Germinal center (tissue), 1 donor: ENCODE measurements at regions not wholly inside any gene's neighbourhood (a gene's known extent, or its start where the extent isn't known, plus 50 kb on each side); places are given as distances from the start of the nearest gene placed in this dataset.

Experiments used
- DNase-seq: peaks from one replicate; pipeline ENCODE4 v3.0.0; 2012; ENCODE audit warnings: mixed read lengths, low spot score

- DNase-seq, result no peak
These were observed 139.0 kb upstream of the KCNMB2 start for GRCh38 chr3:178397202-178397601.

DNA sequence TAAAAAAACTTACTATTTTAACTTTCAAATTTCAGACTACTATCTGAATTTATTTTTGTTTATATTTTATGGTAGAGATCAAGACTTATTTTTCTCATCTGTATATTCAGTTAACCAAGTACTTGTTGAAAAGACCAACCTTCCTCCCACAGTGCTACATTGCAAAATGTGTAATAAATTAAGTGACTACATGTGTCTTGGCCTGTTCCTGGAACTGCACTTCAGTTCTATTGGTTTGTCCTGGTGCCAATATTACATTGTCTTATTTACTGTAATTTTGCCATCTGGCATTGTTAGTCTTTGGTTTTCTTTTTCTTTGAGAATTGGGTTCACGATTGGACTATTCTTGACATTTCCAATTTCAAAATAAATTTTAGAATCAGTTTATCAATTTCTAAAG, 138.4 kb upstream of the KCNMB2 start:
- no peak for DNase-seq

GRCh38 chr3:178404961-178405360, 131.3 kb upstream of the KCNMB2 start:
- no peak for DNase-seq

- DNase-seq, result no peak
These were observed 130.7 kb upstream of the KCNMB2 start for GRCh38 chr3:178405531-178405930.

DNA sequence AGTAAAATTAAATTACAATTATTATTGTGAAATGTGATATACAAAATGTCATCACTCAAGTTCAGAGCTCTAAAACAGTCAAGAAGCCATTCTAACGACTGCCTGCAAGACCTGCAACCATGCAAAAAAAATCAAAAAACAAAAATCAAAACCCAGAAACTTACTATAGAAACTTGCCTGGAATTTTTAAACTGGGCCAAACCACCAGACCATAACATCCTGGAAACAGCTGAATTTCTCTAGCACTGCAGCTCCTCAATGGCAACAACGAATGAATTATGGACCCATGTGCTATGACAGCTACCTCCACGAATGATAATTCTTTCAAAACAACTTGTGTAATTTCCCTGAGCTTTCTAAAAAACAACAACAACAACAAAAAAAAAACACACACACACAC, 130.0 kb upstream of the KCNMB2 start:
- DNase-seq, result no peak

GRCh38 chr3:178415384-178415783, 120.9 kb upstream of the KCNMB2 start:
- DNase-seq, result no peak

- DNase-seq, result no peak
These were observed 118.5 kb upstream of the KCNMB2 start for GRCh38 chr3:178417736-178418135.

DNA sequence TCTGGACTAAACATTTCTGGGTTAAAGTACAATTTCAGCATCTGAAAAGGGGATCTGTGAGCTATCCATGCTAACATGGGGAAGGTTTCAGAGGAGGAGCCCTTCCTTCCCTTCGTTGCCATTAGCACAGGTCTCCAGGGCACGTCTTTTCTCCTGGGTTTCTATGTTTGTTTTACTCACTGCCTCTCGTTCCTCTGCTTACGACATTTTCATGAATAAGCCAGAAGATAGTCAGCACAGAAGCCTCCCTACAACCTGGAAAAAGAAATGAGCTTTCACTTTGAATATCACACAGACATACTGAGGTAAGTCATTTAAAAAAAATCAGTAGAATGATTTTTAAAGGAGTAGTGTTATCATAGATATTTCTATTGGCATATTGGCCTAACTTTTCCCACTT, 117.2 kb upstream of the KCNMB2 start:
- no peak for DNase-seq

DNA sequence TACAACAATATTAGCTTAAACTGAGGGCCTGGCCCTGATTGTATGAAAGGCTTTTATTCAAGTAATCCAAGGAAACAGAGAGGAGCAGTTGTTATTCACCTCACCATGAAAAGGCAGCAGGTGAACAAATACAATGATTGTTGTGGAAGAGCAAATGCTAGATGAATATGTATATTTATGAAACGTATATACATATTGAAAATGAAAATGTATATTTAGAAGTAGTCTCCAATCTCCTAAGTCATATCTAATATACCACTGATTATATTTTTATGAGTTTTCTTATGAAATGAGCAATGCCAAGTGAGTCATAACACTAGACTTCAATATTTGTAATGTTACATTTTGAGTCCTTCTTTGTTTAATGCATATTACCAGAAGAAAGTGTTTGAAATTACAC, 116.2 kb upstream of the KCNMB2 start:
- no peak for DNase-seq

DNA sequence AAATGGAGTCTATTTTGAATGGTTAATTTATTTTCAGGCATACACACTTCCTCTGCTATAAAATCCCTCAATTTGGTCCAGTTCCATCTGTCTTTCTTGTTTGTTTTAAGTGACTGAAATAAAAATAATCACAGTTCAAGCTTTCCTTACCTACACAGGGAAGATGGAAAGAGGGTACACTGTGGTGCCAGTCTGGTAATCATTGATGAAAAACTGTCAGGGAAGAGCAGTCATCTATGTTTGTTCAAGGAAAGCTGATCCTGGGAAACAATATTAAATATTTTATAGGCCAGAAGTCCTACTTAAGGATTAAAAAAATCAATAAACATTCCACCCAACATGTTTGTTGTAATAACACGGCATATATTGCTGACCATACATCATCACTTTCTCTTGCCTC, 115.2 kb upstream of the KCNMB2 start:
- no peak for DNase-seq

GRCh38 chr3:178422406-178422805, 113.8 kb upstream of the KCNMB2 start:
- no peak for DNase-seq

DNA sequence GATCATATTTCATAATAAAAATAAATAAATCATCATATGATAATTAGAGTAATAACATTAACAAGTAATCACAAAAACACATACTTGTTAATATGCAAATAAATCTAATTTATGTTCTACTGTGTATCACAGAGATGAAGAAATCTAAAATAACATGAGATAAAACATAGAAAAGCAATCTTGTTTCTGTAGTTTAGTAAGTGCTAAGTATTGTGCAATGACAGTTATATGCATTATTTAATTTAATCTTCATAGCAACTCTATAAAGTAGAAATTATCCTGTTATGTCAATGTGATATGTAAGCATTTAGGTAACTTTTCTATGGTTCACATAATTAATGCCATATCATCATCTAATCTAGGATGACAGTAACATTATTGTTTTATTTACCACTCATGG, 108.2 kb upstream of the KCNMB2 start:
- no peak for DNase-seq

- no peak for DNase-seq
These were observed 101.9 kb upstream of the KCNMB2 start for GRCh38 chr3:178434206-178434805.

DNA sequence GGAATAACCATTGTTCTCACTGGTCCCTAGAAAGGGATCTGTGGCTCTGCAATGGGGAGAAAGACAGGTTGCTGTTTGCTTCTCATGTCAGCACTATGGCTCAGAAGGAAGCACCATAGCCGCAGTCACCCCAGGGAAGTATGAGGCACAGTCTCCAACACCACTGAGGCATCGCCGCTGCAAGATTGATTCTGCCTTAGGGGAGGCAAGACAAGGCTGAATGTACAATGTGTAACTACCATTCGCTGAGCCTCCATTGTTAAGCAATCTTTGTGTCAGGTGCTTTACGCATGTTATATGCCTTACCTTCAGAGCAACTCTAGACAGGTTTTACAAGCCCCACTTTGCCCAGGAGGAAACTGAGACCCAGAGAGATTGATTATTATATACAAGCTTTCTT, 100.7 kb upstream of the KCNMB2 start:
- no peak for DNase-seq

GRCh38 chr3:178436773-178437172, 99.5 kb upstream of the KCNMB2 start:
- DNase-seq, result peak; percentile 18

- no peak for DNase-seq
These were observed 99.0 kb upstream of the KCNMB2 start for GRCh38 chr3:178437236-178437635.

- DNase-seq, result no peak
These were observed 96.7 kb upstream of the KCNMB2 start for GRCh38 chr3:178439504-178439903.

GRCh38 chr3:178440043-178440442, 96.2 kb upstream of the KCNMB2 start:
- no peak for DNase-seq

DNA sequence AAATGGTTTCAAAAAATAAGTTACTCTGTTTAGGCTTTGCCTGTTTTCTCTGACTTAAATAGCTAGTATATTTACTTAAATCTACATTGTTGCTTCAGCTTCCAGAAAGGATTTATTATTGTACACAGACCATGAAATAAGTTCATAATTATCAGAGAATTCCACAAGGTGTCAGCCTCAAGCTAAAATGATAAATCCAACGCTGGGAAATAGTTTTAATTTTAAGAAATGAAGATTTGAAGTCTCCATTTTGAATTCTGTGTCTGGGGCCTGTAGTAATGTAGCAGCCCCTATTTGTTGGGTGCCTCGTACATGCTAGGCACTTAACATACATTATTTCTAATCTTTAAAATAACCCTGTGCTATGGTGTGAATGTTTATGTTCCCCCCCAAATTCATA, 92.6 kb upstream of the KCNMB2 start:
- DNase-seq, result no peak

GRCh38 chr3:178445139-178445538, 91.1 kb upstream of the KCNMB2 start:
- DNase-seq, result no peak

DNA sequence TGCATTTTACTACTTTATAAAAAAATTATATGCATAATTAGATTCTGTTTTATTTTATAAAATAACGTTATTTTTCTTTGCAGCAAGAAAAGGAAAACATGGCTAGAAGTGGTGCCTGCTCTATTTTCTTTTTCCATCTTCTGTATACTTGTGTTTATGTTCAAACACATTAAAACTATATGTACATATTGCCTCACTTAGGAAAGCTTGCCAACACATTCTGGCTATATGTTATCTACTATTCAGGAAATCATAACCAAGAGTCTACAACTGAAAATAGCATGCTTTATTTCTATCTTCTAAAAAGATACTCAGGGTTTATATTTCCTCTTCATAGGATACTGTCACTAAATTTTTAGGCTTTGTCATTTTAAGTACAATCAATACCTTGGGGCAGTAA, 90.2 kb upstream of the KCNMB2 start:
- no peak for DNase-seq

GRCh38 chr3:178450476-178450875, 85.8 kb upstream of the KCNMB2 start:
- DNase-seq, result no peak

DNA sequence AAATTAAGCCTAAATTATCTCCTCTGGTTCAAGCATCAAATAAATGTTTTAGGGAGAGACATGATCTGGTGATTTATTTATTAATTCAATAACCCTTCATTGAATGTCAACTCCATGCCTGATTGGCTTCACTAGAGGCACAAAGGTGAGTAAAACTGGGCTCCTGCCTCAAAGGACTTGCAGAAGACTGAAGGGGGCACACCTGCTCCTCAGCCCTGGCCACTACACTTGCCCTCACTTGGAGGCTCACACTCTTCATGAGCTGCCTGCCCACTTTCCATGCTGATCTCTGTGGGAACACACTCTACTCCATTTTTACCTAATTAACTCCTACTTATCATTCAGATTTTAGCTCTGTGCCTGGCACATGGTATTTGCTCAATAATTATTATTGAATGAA, 84.4 kb upstream of the KCNMB2 start:
- no peak for DNase-seq

- DNase-seq, result no peak
These were observed 81.5 kb upstream of the KCNMB2 start for GRCh38 chr3:178454726-178455125.

DNA sequence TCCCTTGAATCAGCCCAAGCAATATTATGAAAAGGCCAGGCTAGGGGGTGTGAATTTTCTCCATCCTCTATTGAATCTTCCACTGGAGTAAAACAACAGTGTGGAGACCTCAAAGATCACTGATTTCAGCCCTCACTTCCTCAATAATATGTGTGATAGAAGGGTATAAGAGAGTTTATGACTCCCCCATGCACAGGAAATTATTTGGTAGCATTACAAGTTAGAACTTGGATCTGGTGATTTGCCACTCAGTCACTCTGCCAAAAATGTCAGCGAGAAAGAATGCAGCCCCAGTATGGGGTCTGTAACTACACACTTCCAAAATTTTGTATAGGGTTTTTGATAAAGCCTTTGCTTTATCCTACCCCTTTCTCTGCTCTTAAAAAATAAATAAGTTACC, 81.0 kb upstream of the KCNMB2 start:
- DNase-seq, result no peak
